ENCODE measurements at regions not wholly inside any gene's neighbourhood (a gene's known extent, or its start where the extent isn't known, plus 50 kb on each side); places are given as distances from the start of the nearest gene placed in this dataset.

DNA sequence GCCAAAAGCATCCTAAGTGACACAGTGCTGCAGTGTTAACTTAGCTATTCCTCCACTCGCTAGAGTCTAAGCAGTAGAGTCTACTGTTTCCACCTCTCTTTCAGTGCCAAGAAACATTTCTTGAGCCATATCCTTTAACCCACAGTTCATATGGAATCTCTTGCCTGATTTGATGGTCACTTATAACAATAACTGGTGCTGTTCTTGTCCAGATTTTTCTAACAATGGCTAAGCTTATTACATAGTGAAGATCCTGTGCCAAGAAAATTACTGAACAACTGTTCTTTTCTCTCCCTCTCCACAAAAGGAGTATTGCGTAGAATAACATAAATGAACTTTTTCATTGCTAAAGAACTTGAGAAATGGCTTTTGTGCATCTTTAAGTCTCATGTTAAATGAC is 121.3 kb downstream of the CDC7 start:
- TF ChIP-seq CTCF (optimal IDR thresholded peaks at IDR 0.05 in 1 of 3, IDR thresholded peaks at IDR 0.05 in 1 of 3, conservative IDR thresholded peaks at IDR 0.05 in 1 of 3; ENCODE audit: extremely low read depth in 1 of 3, insufficient read depth in 2 of 3, low read length in 3 of 3) (no peak), EZH2 (IDR thresholded peaks at IDR 0.05; ENCODE audit: low read length) (no peak)

Data from keratinocyte (primary cell).